Esophagus muscularis mucosa (tissue), 4 donors: ENCODE measurements at regions not wholly inside any gene's neighbourhood (a gene's known extent, or its start where the extent isn't known, plus 50 kb on each side); places are given as distances from the start of the nearest gene placed in this dataset.

Experiments
- DNase-seq: peaks from one replicate; pipeline ENCODE4 v3.0.0-alpha.2; 2017; ENCODE audit errors: extremely low spot score
- H3K27ac ChIP-seq, 4 donors: fragments of 200-600 bp; sonication (generic); replicated peaks in 1 of 4; 1 replicate in 3 of 4; 2 replicates in 1 of 4; pipeline ENCODE4 v1.5.1; 2016 to 2019; ENCODE audit warnings: mild to moderate bottlenecking in 1 of 4
- H3K27me3 ChIP-seq, 4 donors: fragments of 200-600 bp; sonication (generic); one replicate each; pipeline versions ENCODE4 v1.5.1 to v1.6.0; 2016 to 2019
- H3K36me3 ChIP-seq, 4 donors: fragments of 200-600 bp; sonication (generic); one replicate each; pipeline ENCODE4 v1.5.1; 2016 to 2019
- H3K4me1 ChIP-seq, 4 donors: fragments of 200-600 bp; sonication (generic); one replicate each; pipeline ENCODE4 v1.5.1; 2016 to 2019
- H3K4me3 ChIP-seq, 4 donors: fragments of 200-600 bp; sonication (generic); 1 replicate in 2 of 4; 2 replicates in 2 of 4; pipeline ENCODE4 v1.5.1; 2016 to 2019; ENCODE audit warnings: mild to moderate bottlenecking in 4 of 4, moderate library complexity in 1 of 4
- H3K9me3 ChIP-seq, 4 donors: fragments of 200-600 bp; sonication (generic); 1 replicate in 3 of 4; 2 replicates in 1 of 4; pipeline ENCODE4 v1.5.1; 2016 to 2019
- EP300 ChIP-seq: sonication (generic); formaldehyde crosslinking; IDR thresholded peaks from one replicate; pipeline ENCODE4 v1.6.1; 2017; ENCODE audit warnings: antibody characterized with exemption
- POLR2A ChIP-seq: fragments of 450-650 bp; IDR thresholded peaks from one replicate; pipeline ENCODE4 v1.6.1; 2017; ENCODE audit warnings: antibody characterized with exemption, moderate library complexity, mild to moderate bottlenecking, low read depth
- POLR2AphosphoS5 ChIP-seq, 2 donors: sonication (generic); formaldehyde crosslinking; IDR thresholded peaks; one replicate each; pipeline ENCODE4 v1.6.1; 2017; ENCODE audit warnings: antibody characterized with exemption in 2 of 2
- WGBS: methylation state at CpG from one replicate; pipeline ENCODE4 v1.1.5; 2018; 5-methylcytosine and 5-hydroxymethylcytosine counted together
- intact Hi-C: fragments of 100-400 bp; cut with DNase I; formaldehyde crosslinking; loops from one replicate; pipeline ENCODE4 v1.15.1; 2023
- TF ChIP-seq, protein P1 (sequence below), 3 experiments: fragments of 200-600 bp in 2 of 3; fragments of 450-650 bp in 1 of 3; sonication (generic) in 2 of 3; IDR thresholded peaks; one replicate each; pipeline ENCODE4 v1.5.1; 2017 to 2019; ENCODE audit warnings: antibody characterized with exemption in 3 of 3, mild to moderate bottlenecking in 2 of 3, moderate library complexity in 1 of 3

DNA sequence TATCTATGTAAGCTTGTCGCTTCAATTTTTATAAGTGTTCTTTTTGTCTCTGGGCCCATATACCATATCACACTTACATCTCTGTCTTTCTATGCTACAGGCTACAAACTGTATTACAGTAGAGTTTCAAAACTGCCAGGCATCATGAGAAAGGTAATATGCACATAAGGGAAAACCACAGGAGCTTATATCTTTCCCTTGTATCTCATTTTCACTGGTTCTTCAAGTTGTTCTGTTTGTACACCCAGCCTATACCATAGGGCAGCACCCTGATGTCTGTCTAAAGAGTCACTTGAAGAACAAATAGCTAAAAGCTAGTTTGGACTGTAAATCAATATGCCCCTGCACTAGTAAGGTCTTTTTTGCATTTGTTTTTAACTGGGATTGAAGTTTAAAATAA is 366.7 kb downstream of the FIGN start:
- 92% methylated on average over 1 of the region's 1 CpG for WGBS
- intact Hi-C loops, result no loop called here

GRCh38 chr2:163368655-163369054 is 367.2 kb downstream of the FIGN start:
- H3K27ac ChIP-seq, result no peak overlapping the region
- no peaks in the 10 kb centered on the region for H3K9me3 ChIP-seq
- DNase-seq, result no peak
- intact Hi-C loops, result no loop called here
- TF ChIP-seq POLR2AphosphoS5 (IDR thresholded peaks at IDR 0.05), result no peak
- no peak for TF ChIP-seq POLR2A
- no peaks in the 10 kb centered on the region for H3K27me3 ChIP-seq
- H3K36me3 ChIP-seq, result no peaks in the 10 kb centered on the region
- no peaks in the 10 kb centered on the region for H3K4me1 ChIP-seq
- H3K4me3 ChIP-seq, result no peak overlapping the region

More for the DNA sequence above, 366.7 kb downstream of the FIGN start:
- Histone ChIP-seq H3K4me3 (no peak overlapping the region), H3K9me3 (no peaks in the 10 kb centered on the region), H3K36me3 (no peaks in the 10 kb centered on the region), H3K27ac (no peak overlapping the region), H3K27me3 (no peaks in the 10 kb centered on the region), H3K4me1 (no peaks in the 10 kb centered on the region)
- no peak for TF ChIP-seq POLR2A
- TF ChIP-seq, protein P1, sequence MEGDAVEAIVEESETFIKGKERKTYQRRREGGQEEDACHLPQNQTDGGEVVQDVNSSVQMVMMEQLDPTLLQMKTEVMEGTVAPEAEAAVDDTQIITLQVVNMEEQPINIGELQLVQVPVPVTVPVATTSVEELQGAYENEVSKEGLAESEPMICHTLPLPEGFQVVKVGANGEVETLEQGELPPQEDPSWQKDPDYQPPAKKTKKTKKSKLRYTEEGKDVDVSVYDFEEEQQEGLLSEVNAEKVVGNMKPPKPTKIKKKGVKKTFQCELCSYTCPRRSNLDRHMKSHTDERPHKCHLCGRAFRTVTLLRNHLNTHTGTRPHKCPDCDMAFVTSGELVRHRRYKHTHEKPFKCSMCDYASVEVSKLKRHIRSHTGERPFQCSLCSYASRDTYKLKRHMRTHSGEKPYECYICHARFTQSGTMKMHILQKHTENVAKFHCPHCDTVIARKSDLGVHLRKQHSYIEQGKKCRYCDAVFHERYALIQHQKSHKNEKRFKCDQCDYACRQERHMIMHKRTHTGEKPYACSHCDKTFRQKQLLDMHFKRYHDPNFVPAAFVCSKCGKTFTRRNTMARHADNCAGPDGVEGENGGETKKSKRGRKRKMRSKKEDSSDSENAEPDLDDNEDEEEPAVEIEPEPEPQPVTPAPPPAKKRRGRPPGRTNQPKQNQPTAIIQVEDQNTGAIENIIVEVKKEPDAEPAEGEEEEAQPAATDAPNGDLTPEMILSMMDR (IDR thresholded peaks at IDR 0.05), result no peak
- TF ChIP-seq EP300, result no peak
- no peak for TF ChIP-seq POLR2AphosphoS5 (IDR thresholded peaks at IDR 0.05)
- no peak for DNase-seq

- TF ChIP-seq, protein P1 (IDR thresholded peaks at IDR 0.05), result no peak
- TF ChIP-seq EP300 (no peak), POLR2A (no peak), POLR2AphosphoS5 (IDR thresholded peaks at IDR 0.05) (no peak)
These were observed 367.8 kb downstream of the FIGN start for GRCh38 chr2:163367825-163368582.

GRCh38 chr2:163364736-163365135 is 371.1 kb downstream of the FIGN start:
- H3K9me3 ChIP-seq, result peaks cover 0 to 5% (median 0%) of the 10 kb centered on the region in 4 donors
- no peaks in the 10 kb centered on the region for H3K27me3 ChIP-seq
- no peak for TF ChIP-seq POLR2A
- TF ChIP-seq, protein P1 (IDR thresholded peaks at IDR 0.05), result no peak
- no peak for TF ChIP-seq POLR2AphosphoS5 (IDR thresholded peaks at IDR 0.05)
- no peak for TF ChIP-seq EP300
- DNase-seq, result no peak
- H3K4me1 ChIP-seq, result no peaks in the 10 kb centered on the region
- no peak overlapping the region for H3K4me3 ChIP-seq
- intact Hi-C loops, result no loop called here
- H3K36me3 ChIP-seq, result no peaks in the 10 kb centered on the region
- no peak overlapping the region for H3K27ac ChIP-seq

More at GRCh38 chr2:163367825-163368582, 367.8 kb downstream of the FIGN start:
- no peaks in the 10 kb centered on the region for H3K9me3 ChIP-seq
- H3K4me3 ChIP-seq, result no peak overlapping the region
- H3K4me1 ChIP-seq, result no peaks in the 10 kb centered on the region
- intact Hi-C loops, result no loop called here
- DNase-seq, result no peak
- WGBS, result 91% methylated on average over 4 of the region's 4 CpGs
- no peaks in the 10 kb centered on the region for H3K27me3 ChIP-seq
- H3K27ac ChIP-seq, result no peak overlapping the region
- H3K36me3 ChIP-seq, result no peaks in the 10 kb centered on the region

DNA sequence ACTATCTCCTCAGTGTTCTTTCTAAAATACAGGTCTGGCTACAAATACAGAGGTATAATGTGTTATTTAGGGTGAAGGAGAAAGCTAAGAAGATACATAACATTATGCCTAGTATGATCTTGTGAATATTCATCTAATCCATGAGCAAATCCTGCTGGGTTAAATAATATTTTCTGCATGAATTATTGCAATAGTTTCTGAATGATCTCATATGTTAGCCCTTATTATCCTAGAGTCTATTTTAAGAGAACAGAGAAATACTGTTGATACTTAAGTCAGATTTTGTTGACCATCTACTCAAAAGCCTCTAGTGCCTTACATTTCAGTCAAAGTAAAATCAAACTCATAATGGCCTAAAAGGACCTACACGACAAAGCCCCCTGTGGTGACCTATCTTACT is 382.3 kb downstream of the FIGN start:
- Histone ChIP-seq H3K4me1 (peaks cover 7 to 10% (median 7%) of the 10 kb centered on the region in 4 donors), H3K9me3 (no peaks in the 10 kb centered on the region), H3K27ac (no peak overlapping the region), H3K36me3 (no peaks in the 10 kb centered on the region), H3K4me3 (no peak overlapping the region), H3K27me3 (no peaks in the 10 kb centered on the region)
- WGBS, result 73% methylated on average over 1 of the region's 1 CpG
- intact Hi-C loops, result no loop called here
- no peak for DNase-seq
- no peak for TF ChIP-seq EP300
- no peak for TF ChIP-seq POLR2AphosphoS5 (IDR thresholded peaks at IDR 0.05)
- TF ChIP-seq POLR2A, result no peak
- TF ChIP-seq, protein P1 (IDR thresholded peaks at IDR 0.05), result no peak
